NCI-H526 treated with DMSO at 0.1 percent for 48 hours (cell line): ENCODE measurements at regions not wholly inside any gene's neighbourhood (a gene's known extent, or its start where the extent isn't known, plus 50 kb on each side); places are given as distances from the start of the nearest gene placed in this dataset.

ENCODE experiments used
- DNase-seq: peaks from one replicate; lab custom pipeline; 2025; lab: John Stamatoyannopoulos, UW

GRCh38 chr12:115176741-115177400 lies 492.9 kb upstream of the TBX3 start:
- DNase-seq = no peak

- DNase-seq = no peak
These were observed 490.9 kb upstream of the TBX3 start for GRCh38 chr12:115174920-115175319.

- no peak for DNase-seq
These were observed 488.5 kb upstream of the TBX3 start for GRCh38 chr12:115172521-115172920.

- DNase-seq = no peak
These were observed 486.0 kb upstream of the TBX3 start for GRCh38 chr12:115169981-115170380.

GRCh38 chr12:115166698-115167315 lies 482.8 kb upstream of the TBX3 start:
- DNase-seq = no peak

- DNase-seq = no peak
These were observed 479.7 kb upstream of the TBX3 start for GRCh38 chr12:115163710-115164109.

GRCh38 chr12:115160271-115161128 lies 476.5 kb upstream of the TBX3 start:
- no peak for DNase-seq

GRCh38 chr12:115158816-115159215 lies 474.8 kb upstream of the TBX3 start:
- DNase-seq = no peak

GRCh38 chr12:115155665-115156645 lies 472.0 kb upstream of the TBX3 start:
- no peak for DNase-seq

- no peak for DNase-seq
These were observed 465.9 kb upstream of the TBX3 start for GRCh38 chr12:115149685-115150378.

- DNase-seq = no peak
These were observed 465.3 kb upstream of the TBX3 start for GRCh38 chr12:115149279-115149678.

GRCh38 chr12:115147916-115148315 lies 463.9 kb upstream of the TBX3 start:
- DNase-seq = no peak

- DNase-seq = no peak
These were observed 462.5 kb upstream of the TBX3 start for GRCh38 chr12:115146453-115146852.

- DNase-seq = no peak
These were observed 460.4 kb upstream of the TBX3 start for GRCh38 chr12:115144425-115144824.

- DNase-seq = no peak
These were observed 457.1 kb upstream of the TBX3 start for GRCh38 chr12:115140981-115141655.

GRCh38 chr12:115137812-115138521 lies 454.0 kb upstream of the TBX3 start:
- no peak for DNase-seq

GRCh38 chr12:115135800-115136211 lies 451.8 kb upstream of the TBX3 start:
- DNase-seq = no peak

GRCh38 chr12:115134298-115134697 lies 450.3 kb upstream of the TBX3 start:
- DNase-seq = no peak

GRCh38 chr12:115132905-115133304 lies 448.9 kb upstream of the TBX3 start:
- DNase-seq = no peak

- DNase-seq = no peak
These were observed 448.2 kb upstream of the TBX3 start for GRCh38 chr12:115132145-115132544.
